ENCODE measurements at regions not wholly inside any gene's neighbourhood (a gene's known extent, or its start where the extent isn't known, plus 50 kb on each side); places are given as distances from the start of the nearest gene placed in this dataset.

DNA sequence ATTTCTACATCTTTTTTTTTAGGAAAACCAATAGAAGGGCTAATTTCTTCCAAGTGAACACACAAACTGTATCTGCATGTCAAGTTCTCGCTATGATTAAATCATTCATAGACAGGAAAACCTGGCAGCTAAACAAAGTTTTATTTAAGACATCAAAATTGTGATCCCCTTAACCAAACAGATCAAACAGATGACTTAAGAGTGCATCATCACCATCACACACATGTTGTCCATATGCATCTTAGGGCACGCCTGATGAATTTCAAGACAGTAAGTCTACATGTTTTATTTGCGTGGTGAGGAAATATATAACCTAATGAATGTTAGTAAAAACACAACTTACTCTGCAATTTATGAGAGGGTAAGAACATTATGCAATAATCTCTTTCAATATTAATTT lies 317.0 kb upstream of the ANXA10 start:
- DNase-seq (ENCODE audit: insufficient read length) (no peak), FAIRE-seq (no peak)
- TF ChIP-seq POLR2A (IDR thresholded peaks at IDR 0.05; ENCODE audit: low read depth, low read length): no peak
- TF ChIP-seq TAF1 (IDR thresholded peaks at IDR 0.05; ENCODE audit: borderline replicate concordance, low read depth, low read length): no peak
- TF ChIP-seq POLR2AphosphoS5 (IDR thresholded peaks at IDR 0.05; ENCODE audit: low read depth, low read length): no peak

GRCh38 chr4:167779280-167779679 lies 313.1 kb upstream of the ANXA10 start:
- TF ChIP-seq TAF1 (IDR thresholded peaks at IDR 0.05; ENCODE audit: borderline replicate concordance, low read depth, low read length) (no peak), POLR2A (IDR thresholded peaks at IDR 0.05; ENCODE audit: low read depth, low read length) (no peak), POLR2AphosphoS5 (IDR thresholded peaks at IDR 0.05; ENCODE audit: low read depth, low read length) (no peak)
- no peak for FAIRE-seq

GRCh38 chr4:167779864-167780263 lies 312.5 kb upstream of the ANXA10 start:
- FAIRE-seq (no peak), DNase-seq (ENCODE audit: insufficient read length) (no peak)
- TF ChIP-seq POLR2A (IDR thresholded peaks at IDR 0.05; ENCODE audit: low read depth, low read length) (no peak), POLR2AphosphoS5 (IDR thresholded peaks at IDR 0.05; ENCODE audit: low read depth, low read length) (no peak), TAF1 (IDR thresholded peaks at IDR 0.05; ENCODE audit: borderline replicate concordance, low read depth, low read length) (no peak)

More at GRCh38 chr4:167779280-167779679, 313.1 kb upstream of the ANXA10 start:
- no peak for DNase-seq (ENCODE audit: insufficient read length)

DNA sequence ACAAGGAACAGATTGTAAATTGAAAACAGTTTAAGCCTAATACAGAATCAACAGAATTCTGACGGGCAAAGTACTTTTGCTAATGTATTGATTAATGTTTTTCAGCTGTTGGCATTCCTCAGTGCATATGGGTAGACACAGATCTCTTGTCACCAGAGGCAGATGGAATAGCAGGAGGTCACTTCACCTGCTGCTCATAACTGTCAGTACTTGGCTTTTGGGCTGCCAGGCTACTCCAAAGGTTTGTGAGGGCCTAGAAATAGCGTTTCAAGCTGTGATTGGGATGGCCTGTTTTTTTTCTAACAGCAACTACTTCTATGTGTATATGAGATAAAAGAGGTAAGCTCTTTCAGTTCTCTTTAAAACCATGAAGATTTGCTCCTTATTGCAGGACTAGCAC lies 307.5 kb upstream of the ANXA10 start:
- DNase-seq (ENCODE audit: insufficient read length): no peak
- FAIRE-seq: no peak
- TF ChIP-seq POLR2AphosphoS5 (IDR thresholded peaks at IDR 0.05; ENCODE audit: low read depth, low read length) (no peak), TAF1 (IDR thresholded peaks at IDR 0.05; ENCODE audit: borderline replicate concordance, low read depth, low read length) (no peak), POLR2A (IDR thresholded peaks at IDR 0.05; ENCODE audit: low read depth, low read length) (no peak)

GRCh38 chr4:167785523-167785922 lies 306.8 kb upstream of the ANXA10 start:
- FAIRE-seq (no peak), DNase-seq (ENCODE audit: insufficient read length) (no peak)
- TF ChIP-seq POLR2A (IDR thresholded peaks at IDR 0.05; ENCODE audit: low read depth, low read length): no peak
- TF ChIP-seq TAF1 (IDR thresholded peaks at IDR 0.05; ENCODE audit: borderline replicate concordance, low read depth, low read length): no peak
- TF ChIP-seq POLR2AphosphoS5 (IDR thresholded peaks at IDR 0.05; ENCODE audit: low read depth, low read length): no peak

- TF ChIP-seq POLR2A (IDR thresholded peaks at IDR 0.05; ENCODE audit: low read depth, low read length): no peak
- no peak for TF ChIP-seq TAF1 (IDR thresholded peaks at IDR 0.05; ENCODE audit: borderline replicate concordance, low read depth, low read length)
- TF ChIP-seq POLR2AphosphoS5 (IDR thresholded peaks at IDR 0.05; ENCODE audit: low read depth, low read length): no peak
- no peak for FAIRE-seq
- DNase-seq (ENCODE audit: insufficient read length): no peak
Measured at GRCh38 chr4:167786504-167786903, 305.8 kb upstream of the ANXA10 start.

- TF ChIP-seq POLR2AphosphoS5 (IDR thresholded peaks at IDR 0.05; ENCODE audit: low read depth, low read length): no peak
- TF ChIP-seq TAF1 (IDR thresholded peaks at IDR 0.05; ENCODE audit: borderline replicate concordance, low read depth, low read length): no peak
- TF ChIP-seq POLR2A (IDR thresholded peaks at IDR 0.05; ENCODE audit: low read depth, low read length): no peak
- FAIRE-seq: no peak
Measured at GRCh38 chr4:167787231-167787630, 305.1 kb upstream of the ANXA10 start.

GRCh38 chr4:167802463-167803212 lies 289.7 kb upstream of the ANXA10 start:
- no peak for FAIRE-seq
- TF ChIP-seq POLR2AphosphoS5 (IDR thresholded peaks at IDR 0.05; ENCODE audit: low read depth, low read length) (no peak), TAF1 (IDR thresholded peaks at IDR 0.05; ENCODE audit: borderline replicate concordance, low read depth, low read length) (no peak), POLR2A (IDR thresholded peaks at IDR 0.05; ENCODE audit: low read depth, low read length) (no peak)
- DNase-seq (ENCODE audit: insufficient read length): no peak

More at GRCh38 chr4:167787231-167787630, 305.1 kb upstream of the ANXA10 start:
- DNase-seq (ENCODE audit: insufficient read length): no peak

DNA sequence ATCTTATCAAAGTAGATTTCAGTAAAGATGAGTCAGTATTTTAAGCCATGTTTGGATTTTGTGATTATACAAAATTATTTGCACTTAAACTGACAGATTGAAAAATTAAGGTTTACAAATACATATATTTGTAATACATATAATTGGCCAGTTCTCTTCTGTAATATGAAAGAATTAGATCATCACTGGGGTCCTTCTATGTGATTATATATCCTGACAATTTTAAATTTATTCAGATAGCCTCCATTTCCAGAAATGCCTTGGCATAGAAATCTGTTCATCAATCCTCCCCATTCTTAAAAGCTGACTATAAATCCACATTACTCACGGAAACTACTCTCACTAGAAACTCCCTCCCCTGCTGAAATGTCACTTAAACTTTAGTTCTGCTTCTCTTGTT lies 280.4 kb upstream of the ANXA10 start:
- TF ChIP-seq POLR2AphosphoS5 (IDR thresholded peaks at IDR 0.05; ENCODE audit: low read depth, low read length): no peak
- TF ChIP-seq TAF1 (IDR thresholded peaks at IDR 0.05; ENCODE audit: borderline replicate concordance, low read depth, low read length): no peak
- TF ChIP-seq POLR2A (IDR thresholded peaks at IDR 0.05; ENCODE audit: low read depth, low read length): no peak
- no peak for FAIRE-seq
- no peak for DNase-seq (ENCODE audit: insufficient read length)

DNA sequence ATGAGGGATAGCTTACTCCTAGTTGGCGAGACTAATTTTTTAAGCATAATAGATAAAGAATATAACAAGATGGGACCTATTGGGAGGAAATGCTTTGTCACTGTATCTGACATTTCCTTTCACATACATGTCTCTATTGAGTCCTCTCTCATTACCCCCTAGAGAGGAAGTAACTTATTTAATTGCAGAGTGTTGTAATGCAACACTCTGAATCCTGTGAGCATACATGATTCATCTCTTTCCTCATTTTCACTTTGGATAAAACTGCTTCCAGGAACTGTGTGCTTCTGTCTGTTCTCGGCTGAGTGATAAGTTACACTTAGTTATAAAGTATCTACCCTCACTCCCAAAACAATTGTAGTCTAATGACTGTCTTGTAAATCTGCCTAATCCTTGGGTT lies 266.1 kb upstream of the ANXA10 start:
- no peak for DNase-seq (ENCODE audit: insufficient read length)
- FAIRE-seq: no peak
- TF ChIP-seq TAF1 (IDR thresholded peaks at IDR 0.05; ENCODE audit: borderline replicate concordance, low read depth, low read length): no peak
- TF ChIP-seq POLR2AphosphoS5 (IDR thresholded peaks at IDR 0.05; ENCODE audit: low read depth, low read length): no peak
- TF ChIP-seq POLR2A (IDR thresholded peaks at IDR 0.05; ENCODE audit: low read depth, low read length): no peak

GRCh38 chr4:167831855-167832254 lies 260.5 kb upstream of the ANXA10 start:
- TF ChIP-seq POLR2A (IDR thresholded peaks at IDR 0.05; ENCODE audit: low read depth, low read length) (no peak), POLR2AphosphoS5 (IDR thresholded peaks at IDR 0.05; ENCODE audit: low read depth, low read length) (no peak), TAF1 (IDR thresholded peaks at IDR 0.05; ENCODE audit: borderline replicate concordance, low read depth, low read length) (no peak)
- DNase-seq (ENCODE audit: insufficient read length): no peak
- no peak for FAIRE-seq

GRCh38 chr4:167838686-167839085 lies 253.7 kb upstream of the ANXA10 start:
- DNase-seq (ENCODE audit: insufficient read length): no peak
- no peak for TF ChIP-seq POLR2A (IDR thresholded peaks at IDR 0.05; ENCODE audit: low read depth, low read length)
- no peak for TF ChIP-seq POLR2AphosphoS5 (IDR thresholded peaks at IDR 0.05; ENCODE audit: low read depth, low read length)
- TF ChIP-seq TAF1 (IDR thresholded peaks at IDR 0.05; ENCODE audit: borderline replicate concordance, low read depth, low read length): no peak

More at GRCh38 chr4:167838686-167839085, 253.7 kb upstream of the ANXA10 start:
- FAIRE-seq: no peak

Data from GM12892 (cell line).